H1 (cell line): ENCODE measurements at regions not wholly inside any gene's neighbourhood (a gene's known extent, or its start where the extent isn't known, plus 50 kb on each side); places are given as distances from the start of the nearest gene placed in this dataset.

ENCODE experiments used
- CTCF ChIA-PET: fragments of 300-600 bp; sonication (Branson Sonifier 250); formaldehyde crosslinking; loops from one replicate; lab custom pipeline; 2021; ENCODE audit not compliant: partially characterized antibody; lab: Charles Lee
- POLR2A ChIA-PET: fragments of 300-600 bp; sonication (Branson Sonifier 250); formaldehyde crosslinking; loops from one replicate; lab custom pipeline; 2021; ENCODE audit warnings: inconsistent platforms; ENCODE audit not compliant: partially characterized antibody; lab: Charles Lee
- DNase-seq, 2 experiments: peaks; one replicate each; pipeline versions ENCODE4 v3.0.0 to v3.0.0-alpha.2; 2010 to 2022; ENCODE audit warnings: low spot score in 2 of 2, low read depth in 1 of 2, mixed read lengths in 1 of 2
- FAIRE-seq: peaks from 2 replicates; lab custom pipeline; 2011; peaks lifted over from hg19 to GRCh38; lab: Jason Lieb, UNC
- H2AFZ ChIP-seq: 2 replicates; pipeline ENCODE4 v1.8.1; 2012; ENCODE audit warnings: low read length, inconsistent platforms
- H2AK5ac ChIP-seq: 2 replicates; pipeline ENCODE4 v1.6.1; 2013; ENCODE audit warnings: low read depth, low read length
- H2BK120ac ChIP-seq: replicated peaks from 2 replicates; pipeline ENCODE3; 2013; ENCODE audit warnings: low read depth, low read length, inconsistent platforms
- H2BK12ac ChIP-seq: 2 replicates; pipeline ENCODE4 v1.6.1; 2013; ENCODE audit warnings: low read depth, low read length
- H2BK15ac ChIP-seq: 2 replicates; pipeline ENCODE4 v1.6.1; 2013; ENCODE audit warnings: low read length
- H2BK20ac ChIP-seq: 2 replicates; pipeline ENCODE4 v1.6.1; 2013; ENCODE audit warnings: low read length
- H2BK5ac ChIP-seq: 2 replicates; pipeline ENCODE4 v1.6.1; 2013; ENCODE audit warnings: low read depth, low read length
- H3K14ac ChIP-seq: 2 replicates; pipeline ENCODE4 v1.6.1; 2013; ENCODE audit warnings: inconsistent platforms; ENCODE audit not compliant: insufficient read length
- H3K18ac ChIP-seq: 2 replicates; pipeline ENCODE4 v1.6.1; 2013; ENCODE audit warnings: low read length; ENCODE audit errors: extremely low read depth
- H3K23ac ChIP-seq: 2 replicates; pipeline ENCODE4 v1.6.1; 2013; ENCODE audit warnings: inconsistent platforms; ENCODE audit not compliant: insufficient read length
- H3K23me2 ChIP-seq: 2 replicates; pipeline ENCODE4 v1.6.1; 2013; ENCODE audit warnings: low read depth, low read length
- H3K27ac ChIP-seq: 2 replicates; pipeline ENCODE4 v1.6.1; 2011; ENCODE audit warnings: low read depth, low read length, inconsistent platforms
- H3K27me3 ChIP-seq, 4 experiments: replicated peaks in 1 of 4; 1 replicate in 1 of 4; 2 replicates in 3 of 4; pipeline versions ENCODE4 v1.6.1 to v1.8.1; 2011 to 2013; ENCODE audit warnings: low read length in 3 of 4, mild to moderate bottlenecking in 3 of 4, inconsistent platforms in 2 of 4, mixed read lengths in 2 of 4, moderate library complexity in 1 of 4; ENCODE audit not compliant: control insufficient read depth in 3 of 4, insufficient read depth in 3 of 4; ENCODE audit errors: extremely low read depth in 1 of 4
- H3K36me3 ChIP-seq, 4 experiments: 2 replicates each; pipeline versions ENCODE4 v1.6.1 to v1.8.1; 2011 to 2013; ENCODE audit warnings: mild to moderate bottlenecking in 4 of 4, low read length in 3 of 4, moderate library complexity in 2 of 4, control low read depth in 1 of 4, inconsistent platforms in 1 of 4; ENCODE audit not compliant: insufficient read depth in 4 of 4, control insufficient read depth in 2 of 4
- H3K4ac ChIP-seq: replicated peaks from 2 replicates; pipeline ENCODE3; 2013; ENCODE audit warnings: low read length, low read depth, mixed read lengths, inconsistent platforms; ENCODE audit not compliant: insufficient read length
- H3K4me1 ChIP-seq, 4 experiments: replicated peaks in 1 of 4; 1 replicate in 1 of 4; 2 replicates in 3 of 4; pipeline versions ENCODE4 v1.6.1 to v1.8.1; 2011 to 2013; ENCODE audit warnings: low read length in 3 of 4, inconsistent platforms in 2 of 4, mixed read lengths in 1 of 4; ENCODE audit not compliant: insufficient read depth in 4 of 4, control insufficient read depth in 3 of 4
- H3K4me2 ChIP-seq, 2 experiments: 2 replicates each; pipeline versions ENCODE4 v1.6.1 to v1.8.1; 2011 to 2013; ENCODE audit warnings: low read depth in 2 of 2, low read length in 2 of 2, control low read depth in 1 of 2, inconsistent platforms in 1 of 2, mild to moderate bottlenecking in 1 of 2; ENCODE audit not compliant: insufficient read depth in 1 of 2
- H3K4me3 ChIP-seq, 4 experiments: fragments of 200-600, 300-600 bp in 1 of 4; sonication (generic), shearing (Covaris generic), sonication (Bioruptor Twin) in 1 of 4; 2 replicates each; pipeline versions ENCODE4 v1.5.1 to v1.8.1; 2011 to 2016; ENCODE audit warnings: low read length in 4 of 4, low read depth in 3 of 4, control low read depth in 2 of 4, inconsistent platforms in 2 of 4, mild to moderate bottlenecking in 2 of 4, mixed read lengths in 1 of 4, moderate library complexity in 1 of 4; ENCODE audit not compliant: insufficient read depth in 2 of 4; ENCODE audit errors: extremely low read depth in 1 of 4
- H3K56ac ChIP-seq: replicated peaks from 2 replicates; pipeline ENCODE3; 2013; ENCODE audit warnings: low read depth, mild to moderate bottlenecking, mixed read lengths, low read length, inconsistent platforms; ENCODE audit not compliant: insufficient read length
- H3K79me1 ChIP-seq: 2 replicates; pipeline ENCODE4 v1.6.1; 2013; ENCODE audit warnings: low read depth, low read length, control low read depth
- H3K79me2 ChIP-seq, 2 experiments: 2 replicates each; pipeline versions ENCODE4 v1.6.1 to v1.8.1; 2012 to 2013; ENCODE audit warnings: low read length in 2 of 2, mild to moderate bottlenecking in 2 of 2, inconsistent platforms in 1 of 2; ENCODE audit not compliant: insufficient read depth in 2 of 2, control insufficient read depth in 1 of 2
- H3K9ac ChIP-seq, 4 experiments: replicated peaks in 1 of 4; 1 replicate in 1 of 4; 2 replicates in 3 of 4; pipeline versions ENCODE4 v1.6.1 to v1.8.1; 2011 to 2013; ENCODE audit warnings: low read depth in 3 of 4, low read length in 3 of 4, control low read depth in 2 of 4, mild to moderate bottlenecking in 2 of 4, moderate library complexity in 2 of 4, inconsistent platforms in 1 of 4; ENCODE audit errors: extremely low read depth in 1 of 4
- H3K9me3 ChIP-seq, 2 experiments: 2 replicates each; pipeline versions ENCODE4 v1.6.1 to v1.8.1; 2012 to 2013; ENCODE audit warnings: mild to moderate bottlenecking in 2 of 2, moderate library complexity in 2 of 2, control low read depth in 1 of 2, inconsistent platforms in 1 of 2, low read depth in 1 of 2, low read length in 1 of 2, mixed read lengths in 1 of 2; ENCODE audit not compliant: insufficient read depth in 2 of 2
- H4K20me1 ChIP-seq, 2 experiments: replicated peaks in 1 of 2; 2 replicates each; pipeline versions ENCODE3 to v1.8.1; 2011 to 2013; ENCODE audit warnings: inconsistent platforms in 2 of 2, low read length in 2 of 2, mild to moderate bottlenecking in 1 of 2; ENCODE audit not compliant: insufficient read depth in 2 of 2, control insufficient read depth in 1 of 2
- H4K5ac ChIP-seq: 2 replicates; pipeline ENCODE4 v1.6.1; 2013; ENCODE audit warnings: low read length, low read depth, mixed read lengths, inconsistent platforms; ENCODE audit not compliant: insufficient read length
- H4K8ac ChIP-seq: 2 replicates; pipeline ENCODE4 v1.8.0; 2013; ENCODE audit warnings: mild to moderate bottlenecking, moderate library complexity, low read length, inconsistent platforms; ENCODE audit not compliant: insufficient read depth; ENCODE audit errors: extremely low read depth
- H4K91ac ChIP-seq: replicated peaks from 2 replicates; pipeline ENCODE3; 2013; ENCODE audit warnings: low read length, mixed read lengths, inconsistent platforms; ENCODE audit not compliant: insufficient read length
- CBX8 ChIP-seq: fragments of 300-800, 300-1000 bp; sonication (generic); IDR thresholded peaks from 2 replicates; pipeline ENCODE4 v1.7.1; 2016; ENCODE audit warnings: low read depth, low read length, borderline replicate concordance
- CEBPB ChIP-seq: IDR thresholded peaks from 2 replicates; pipeline ENCODE4 v1.6.1; 2012; ENCODE audit warnings: low read depth, low read length
- PHF8 ChIP-seq: fragments of 200-600 bp; sonication (generic); conservative IDR thresholded peaks from 2 replicates; pipeline ENCODE4 v1.7.1; 2012; ENCODE audit warnings: low read depth, mild to moderate bottlenecking, inconsistent platforms, low read length, moderate library complexity
- POLR2AphosphoS5 ChIP-seq: IDR thresholded peaks from 2 replicates; pipeline ENCODE4 v1.6.1; 2011; ENCODE audit warnings: low read depth, low read length
- RFX5 ChIP-seq: IDR thresholded peaks from 2 replicates; pipeline ENCODE4 v1.6.1; 2011; ENCODE audit warnings: low read depth, low read length, improper control_type of control experiment, borderline replicate concordance
- RXRA ChIP-seq: IDR thresholded peaks from 2 replicates; pipeline ENCODE4 v1.6.1; 2011; ENCODE audit warnings: low read depth, mild to moderate bottlenecking, low read length, moderate library complexity; ENCODE audit not compliant: insufficient read depth
- SIN3A ChIP-seq, 2 experiments: IDR thresholded peaks in 1 of 2; conservative IDR thresholded peaks in 1 of 2; 2 replicates each; pipeline ENCODE4 v1.6.1; 2011 to 2012; ENCODE audit warnings: low read length in 2 of 2, improper control_type of control experiment in 1 of 2, low read depth in 1 of 2, mild to moderate bottlenecking in 1 of 2
- SIRT6 ChIP-seq: IDR thresholded peaks from one replicate; pipeline ENCODE4 v1.7.1; 2012; ENCODE audit warnings: low read length, inconsistent platforms
- SRF ChIP-seq: IDR thresholded peaks from 2 replicates; pipeline ENCODE4 v1.6.1; 2011; ENCODE audit warnings: mild to moderate bottlenecking, low read depth, low read length, moderate library complexity
- SUZ12 ChIP-seq: fragments of 200-600 bp; sonication (generic); IDR thresholded peaks from 2 replicates; pipeline ENCODE4 v1.6.1; 2012; ENCODE audit warnings: mild to moderate bottlenecking, inconsistent platforms, low read length, moderate library complexity, mixed read lengths
- TEAD4 ChIP-seq: IDR thresholded peaks from 2 replicates; pipeline ENCODE4 v1.6.1; 2012; ENCODE audit warnings: low read depth, low read length, inconsistent platforms, mixed read lengths
- WGBS, 2 experiments: shearing (Covaris generic) in 1 of 2; methylation state at CpG; one replicate each; pipeline versions ENCODE4 v1.1.6 to v1.1.7; 2013 to 2015; ENCODE audit warnings: low lambda C conversion rate in 2 of 2, mixed read lengths in 2 of 2, inconsistent platforms in 1 of 2, low coverage in 1 of 2, missing lambda C conversion rate in 1 of 2; ENCODE audit not compliant: insufficient replicate concordance in 2 of 2, insufficient coverage in 1 of 2, insufficient read length in 1 of 2; ENCODE audit errors: extremely low coverage in 1 of 2, missing lambda C conversion rate in 1 of 2; 5-methylcytosine and 5-hydroxymethylcytosine counted together
- TF ChIP-seq, protein P1 (sequence below): IDR thresholded peaks from 2 replicates; pipeline ENCODE4 v1.6.1; 2011; ENCODE audit warnings: low read depth, mild to moderate bottlenecking, low read length; ENCODE audit not compliant: insufficient read depth

GRCh38 chr22:49659281-49659923, 168.3 kb downstream of the BRD1 start:
- POLR2A ChIA-PET = interaction anchor here (1.3 kb wide), 2 partner anchors 10 to 146 kb away, joined by 4 to 5 read pairs; no protein-coding TSS in a partner anchor
- CTCF ChIA-PET = interaction anchor here (1.0 to 1.5 kb wide), 4 partner anchors 10 to 642 kb away, joined by 3 to 5 read pairs (median 4); no protein-coding TSS in a partner anchor
- no peaks in the 10 kb centered on the region for H3K23me2 ChIP-seq
- H4K91ac ChIP-seq = no peak overlapping the region
- H3K18ac ChIP-seq = no peak overlapping the region
- no peaks in the 10 kb centered on the region for H3K36me3 ChIP-seq
- no peaks in the 10 kb centered on the region for H3K79me2 ChIP-seq
- no peak overlapping the region for H3K23ac ChIP-seq
- H2BK12ac ChIP-seq = no peak overlapping the region
- 93% methylated on average over 18 of the region's 19 CpGs; no CpG with 5 or more reads in 1 of the 2 experiments for WGBS, 2 experiments
- H3K4me1 ChIP-seq = peaks cover 0 to 7% (median 4%) of the 10 kb centered on the region in 4 experiments; a peak in 5 of 7 replicates
- no peak overlapping the region for H3K27ac ChIP-seq
- H2BK20ac ChIP-seq = no peak overlapping the region
- no peak overlapping the region for H2BK5ac ChIP-seq
- 0 out of 7 replicates have a peak, but pooled peaks cover 0 to under 1% (median under 1%) of the 10 kb centered on the region in 4 experiments for H3K27me3 ChIP-seq
- DNase-seq = no peak
- H4K20me1 ChIP-seq = no peaks in the 10 kb centered on the region
- no peak overlapping the region for H3K4me3 ChIP-seq
- H3K4me2 ChIP-seq = no peak overlapping the region
- H4K8ac ChIP-seq = no peak overlapping the region
- H4K5ac ChIP-seq = no peak overlapping the region
- no peak overlapping the region for H3K4ac ChIP-seq
- H2BK15ac ChIP-seq = no peak overlapping the region
- 0 out of 2 replicates have a peak overlapping the region, but pooled peaks have one; percentile 67 for H2AFZ ChIP-seq
- H3K79me1 ChIP-seq = no peaks in the 10 kb centered on the region
- H2BK120ac ChIP-seq = no peak overlapping the region
- no peak overlapping the region for H3K9ac ChIP-seq
- H3K9me3 ChIP-seq = no peaks in the 10 kb centered on the region
- H2AK5ac ChIP-seq = no peak overlapping the region
- H3K56ac ChIP-seq = no peak overlapping the region
- no peak overlapping the region for H3K14ac ChIP-seq
- no peak for FAIRE-seq
- TF ChIP-seq, protein P1, sequence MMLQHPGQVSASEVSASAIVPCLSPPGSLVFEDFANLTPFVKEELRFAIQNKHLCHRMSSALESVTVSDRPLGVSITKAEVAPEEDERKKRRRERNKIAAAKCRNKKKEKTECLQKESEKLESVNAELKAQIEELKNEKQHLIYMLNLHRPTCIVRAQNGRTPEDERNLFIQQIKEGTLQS = no peak
- TF ChIP-seq CBX8 (no peak), SRF (no peak), SUZ12 (no peak), CEBPB (no peak), RFX5 (no peak), PHF8 (no peak), RXRA (no peak), POLR2AphosphoS5 (no peak), SIRT6 (no peak), TEAD4 (no peak), SIN3A (conservative IDR thresholded peaks at IDR 0.05 in 1 of 2, IDR thresholded peaks at IDR 0.05 in 1 of 2; ENCODE audit: low read depth in 1 of 2, low read length in 2 of 2) (no peak)
